Keratinocyte (primary cell): ENCODE measurements at regions not wholly inside any gene's neighbourhood (a gene's known extent, or its start where the extent isn't known, plus 50 kb on each side); places are given as distances from the start of the nearest gene placed in this dataset.

Experiments used
- DNase-seq: peaks from one replicate; pipeline ENCODE4 v3.0.0-alpha.2; 2011; ENCODE audit warnings: low read depth, missing footprints, low spot score
- FAIRE-seq: peaks from 2 replicates; lab custom pipeline; 2011; peaks lifted over from hg19 to GRCh38; lab: Jason Lieb, UNC
- H2AFZ ChIP-seq: 2 replicates; pipeline ENCODE4 v1.6.0; 2012; ENCODE audit warnings: low read length, control low read depth, inconsistent platforms; ENCODE audit not compliant: control insufficient read depth
- H3K27ac ChIP-seq: 2 replicates; pipeline ENCODE4 v1.5.1; 2011; ENCODE audit warnings: low read length; ENCODE audit not compliant: control insufficient read depth, insufficient read depth
- H3K27me3 ChIP-seq: 3 replicates; pipeline ENCODE4 v1.6.0; 2011; ENCODE audit warnings: low read length; ENCODE audit not compliant: control insufficient read depth, insufficient read depth; ENCODE audit errors: extremely low read depth
- H3K36me3 ChIP-seq, 2 experiments: 2 replicates in 1 of 2; 3 replicates in 1 of 2; pipeline ENCODE4 v1.5.1; 2011; ENCODE audit warnings: low read length in 2 of 2, mild to moderate bottlenecking in 1 of 2; ENCODE audit not compliant: control insufficient read depth in 2 of 2, insufficient read depth in 2 of 2; ENCODE audit errors: extremely low read depth in 1 of 2
- H3K4me1 ChIP-seq: 3 replicates; pipeline ENCODE4 v1.5.1; 2011; ENCODE audit warnings: low read length; ENCODE audit not compliant: control insufficient read depth, insufficient read depth; ENCODE audit errors: extremely low read depth
- H3K4me2 ChIP-seq: 3 replicates; pipeline ENCODE4 v1.6.0; 2011; ENCODE audit warnings: low read depth, low read length; ENCODE audit not compliant: control insufficient read depth, insufficient read depth; ENCODE audit errors: extremely low read depth
- H3K4me3 ChIP-seq, 3 experiments: fragments of 200-600 bp in 1 of 3; sonication (generic) in 1 of 3; 2 replicates in 2 of 3; 3 replicates in 1 of 3; pipeline ENCODE4 v1.5.1; 2011 to 2016; ENCODE audit warnings: low read length in 3 of 3, mild to moderate bottlenecking in 3 of 3, control low read depth in 2 of 3, inconsistent platforms in 1 of 3, low read depth in 1 of 3, mixed read lengths in 1 of 3, mixed run types in 1 of 3, moderate library complexity in 1 of 3; ENCODE audit not compliant: control insufficient read depth in 2 of 3, insufficient read depth in 2 of 3; ENCODE audit errors: extremely low read depth in 1 of 3
- H3K79me2 ChIP-seq: 2 replicates; pipeline ENCODE4 v1.6.0; 2012; ENCODE audit warnings: low read length; ENCODE audit not compliant: control insufficient read depth, insufficient read depth
- H3K9ac ChIP-seq: 3 replicates; pipeline ENCODE4 v1.6.0; 2011; ENCODE audit warnings: low read length; ENCODE audit not compliant: control insufficient read depth, insufficient read depth; ENCODE audit errors: extremely low read depth
- H3K9me1 ChIP-seq: 3 replicates; pipeline ENCODE4 v1.6.0; 2011; ENCODE audit warnings: low read length; ENCODE audit not compliant: control insufficient read depth, insufficient read depth; ENCODE audit errors: extremely low read depth
- H3K9me3 ChIP-seq: 2 replicates; pipeline ENCODE4 v1.5.1; 2012; ENCODE audit warnings: low read depth, low read length; ENCODE audit not compliant: control insufficient read depth
- H4K20me1 ChIP-seq: 3 replicates; pipeline ENCODE4 v1.6.0; 2011; ENCODE audit warnings: low read length; ENCODE audit not compliant: control insufficient read depth, insufficient read depth; ENCODE audit errors: extremely low read depth
- CTCF ChIP-seq, 3 experiments: IDR thresholded peaks in 1 of 3; conservative IDR thresholded peaks in 1 of 3; optimal IDR thresholded peaks in 1 of 3; 2 replicates in 2 of 3; 3 replicates in 1 of 3; pipeline versions ENCODE3 to v1.5.1; 2011; ENCODE audit warnings: low read length in 3 of 3, mild to moderate bottlenecking in 3 of 3, moderate library complexity in 2 of 3, control low read depth in 1 of 3, inconsistent platforms in 1 of 3; ENCODE audit not compliant: insufficient read depth in 2 of 3; ENCODE audit errors: extremely low read depth in 1 of 3
- EZH2 ChIP-seq: IDR thresholded peaks from one replicate; pipeline ENCODE4 v1.6.1; 2012; ENCODE audit warnings: inconsistent platforms, mild to moderate bottlenecking, low read length, moderate library complexity
- dilution Hi-C: fragments of 300-500 bp; cut with MboI; formaldehyde crosslinking; loops from one replicate; pipeline ENCODE4 v1.7.0; 2020; ENCODE audit warnings: low sequenced_read_pairs; ENCODE audit not compliant: extremely low pct_ligation_motif_present

- Histone ChIP-seq H3K4me1 (no peaks in the 10 kb centered on the region), H3K9me3 (peaks cover 4% of the 10 kb centered on the region), H3K27me3 (no peaks in the 10 kb centered on the region), H2AFZ (no peak overlapping the region), H3K4me2 (no peak overlapping the region), H3K9ac (no peak overlapping the region), H3K79me2 (no peaks in the 10 kb centered on the region), H3K4me3 (no peak overlapping the region), H4K20me1 (no peaks in the 10 kb centered on the region), H3K27ac (no peak overlapping the region), H3K36me3 (no peaks in the 10 kb centered on the region), H3K9me1 (no peaks in the 10 kb centered on the region)
- dilution Hi-C loops = no loop called here
- FAIRE-seq = no peak
- TF ChIP-seq CTCF (optimal IDR thresholded peaks at IDR 0.05 in 1 of 3, IDR thresholded peaks at IDR 0.05 in 1 of 3, conservative IDR thresholded peaks at IDR 0.05 in 1 of 3; ENCODE audit: extremely low read depth in 1 of 3, insufficient read depth in 2 of 3, low read length in 3 of 3) (no peak), EZH2 (no peak)
- no peak for DNase-seq
Observed at GRCh38 chr3:6287088-6287875, 573.6 kb upstream of the GRM7 start.

GRCh38 chr3:6301626-6302025 lies 559.3 kb upstream of the GRM7 start:
- dilution Hi-C loops = no loop called here
- Histone ChIP-seq H3K27ac (no peak overlapping the region), H3K4me1 (no peaks in the 10 kb centered on the region), H3K27me3 (no peaks in the 10 kb centered on the region), H3K9me1 (no peaks in the 10 kb centered on the region), H3K79me2 (no peaks in the 10 kb centered on the region), H4K20me1 (no peaks in the 10 kb centered on the region), H3K9me3 (no peaks in the 10 kb centered on the region), H3K4me2 (no peak overlapping the region), H3K9ac (no peak overlapping the region), H3K36me3 (no peaks in the 10 kb centered on the region), H2AFZ (no peak overlapping the region), H3K4me3 (no peak overlapping the region)
- no peak for TF ChIP-seq EZH2
- DNase-seq (no peak), FAIRE-seq (no peak)

GRCh38 chr3:6315906-6316305 lies 545.0 kb upstream of the GRM7 start:
- TF ChIP-seq CTCF (optimal IDR thresholded peaks at IDR 0.05 in 1 of 3, IDR thresholded peaks at IDR 0.05 in 1 of 3, conservative IDR thresholded peaks at IDR 0.05 in 1 of 3; ENCODE audit: extremely low read depth in 1 of 3, insufficient read depth in 2 of 3, low read length in 3 of 3) (no peak), EZH2 (no peak)
- no peaks in the 10 kb centered on the region for H3K9me1 ChIP-seq
- no peaks in the 10 kb centered on the region for H3K27me3 ChIP-seq
- no peak overlapping the region for H2AFZ ChIP-seq
- dilution Hi-C loops = no loop called here
- H3K36me3 ChIP-seq = no peaks in the 10 kb centered on the region
- no peaks in the 10 kb centered on the region for H3K79me2 ChIP-seq
- DNase-seq (no peak), FAIRE-seq (no peak)
- H3K4me3 ChIP-seq = no peak overlapping the region
- H3K4me2 ChIP-seq = no peak overlapping the region
- no peaks in the 10 kb centered on the region for H3K4me1 ChIP-seq
- H3K9ac ChIP-seq = no peak overlapping the region
- no peak overlapping the region for H3K27ac ChIP-seq
- H3K9me3 ChIP-seq = no peaks in the 10 kb centered on the region
- H4K20me1 ChIP-seq = no peaks in the 10 kb centered on the region
